HEK293 (cell line): ENCODE measurements at regions not wholly inside any gene's neighbourhood (a gene's known extent, or its start where the extent isn't known, plus 50 kb on each side); places are given as distances from the start of the nearest gene placed in this dataset.

ENCODE experiments used
- CTCF ChIP-seq: fragments of 450-650 bp; formaldehyde crosslinking; IDR thresholded peaks from 2 replicates; pipeline ENCODE4 v1.5.1; 2016; ENCODE audit warnings: missing biosample characterization, missing genetic modification characterization
- IKZF3 ChIP-seq: fragments of 450-650 bp; IDR thresholded peaks from 2 replicates; pipeline ENCODE4 v1.5.0; 2018; ENCODE audit warnings: missing biosample characterization, mild to moderate bottlenecking, missing genetic modification characterization, moderate library complexity
- MYNN ChIP-seq: fragments of 450-650 bp; formaldehyde crosslinking; IDR thresholded peaks from 2 replicates; pipeline ENCODE4 v1.5.1; 2016; ENCODE audit warnings: missing biosample characterization, missing genetic modification characterization, borderline replicate concordance
- ZNF10 ChIP-seq: fragments of 450-650 bp; formaldehyde crosslinking; IDR thresholded peaks from 2 replicates; pipeline ENCODE4 v1.5.1; 2017; ENCODE audit warnings: missing biosample characterization, missing genetic modification characterization
- ZNF311 ChIP-seq: fragments of 450-650 bp; formaldehyde crosslinking; IDR thresholded peaks from 2 replicates; pipeline ENCODE4 v1.5.1; 2017; ENCODE audit warnings: missing biosample characterization, missing genetic modification characterization, borderline replicate concordance
- ZNF548 ChIP-seq: fragments of 450-650 bp; formaldehyde crosslinking; IDR thresholded peaks from 2 replicates; pipeline ENCODE4 v1.5.1; 2016; ENCODE audit warnings: missing biosample characterization, missing genetic modification characterization
- ZSCAN23 ChIP-seq: fragments of 450-650 bp; formaldehyde crosslinking; IDR thresholded peaks from 2 replicates; pipeline ENCODE4 v1.5.1; 2016; ENCODE audit warnings: missing biosample characterization, missing genetic modification characterization
- ZXDB ChIP-seq: fragments of 450-650 bp; formaldehyde crosslinking; IDR thresholded peaks from 2 replicates; pipeline ENCODE4 v1.5.1; 2016; ENCODE audit warnings: missing biosample characterization, missing genetic modification characterization

DNA sequence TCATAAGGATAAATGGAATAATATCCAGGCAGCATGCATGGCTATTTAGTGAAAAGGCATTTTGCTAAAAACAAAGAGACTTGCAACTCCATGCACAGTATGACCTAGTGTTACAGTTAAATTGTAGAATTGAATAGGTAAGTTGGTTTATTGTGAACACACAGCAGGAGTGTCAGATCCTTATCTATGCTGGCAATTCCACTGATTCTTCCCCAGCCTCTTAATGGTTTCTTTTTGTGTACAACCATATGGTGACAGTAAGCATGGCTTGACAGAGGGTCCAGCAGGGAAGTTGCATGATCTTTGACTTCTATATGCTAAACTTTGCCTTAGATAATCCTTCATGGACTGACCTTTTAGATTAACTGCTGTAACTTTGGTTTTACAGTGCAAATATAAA, 936.6 kb upstream of the EPHA5 start:
- TF ChIP-seq ZSCAN23 (tag by site-specific recombination) (no peak), MYNN (tag by site-specific recombination) (no peak), CTCF (no peak), ZNF311 (no peak), ZXDB (no peak), ZNF10 (tag by site-specific recombination) (no peak), ZNF548 (tag by site-specific recombination) (no peak), IKZF3 (tag by site-specific recombination) (no peak)
